ENCODE measurements at regions not wholly inside any gene's neighbourhood (a gene's known extent, or its start where the extent isn't known, plus 50 kb on each side); places are given as distances from the start of the nearest gene placed in this dataset.

GRCh38 chr18:73352546-73352945, 484.8 kb upstream of the NETO1 start:
- no peak for TF ChIP-seq CTCF (IDR thresholded peaks at IDR 0.05 in 2 of 3, conservative IDR thresholded peaks at IDR 0.05 in 1 of 3; ENCODE audit: control insufficient read depth in 2 of 3, extremely low read depth in 1 of 3, insufficient read depth in 1 of 3, low read depth in 3 of 3, low read length in 3 of 3)
- no peak for TF ChIP-seq SP1 (IDR thresholded peaks at IDR 0.05; ENCODE audit: low read depth, low read length)
- TF ChIP-seq POLR2A (IDR thresholded peaks at IDR 0.05; ENCODE audit: low read depth, low read length): no peak
